Right forelimb (tissue), 1 donor: ENCODE measurements at regions not wholly inside any gene's neighbourhood (a gene's known extent, or its start where the extent isn't known, plus 50 kb on each side); places are given as distances from the start of the nearest gene placed in this dataset.
"Not testable (repeated sequence)": the region's sequence is repeated elsewhere in the genome, so short reads cannot be mapped to it uniquely, and the experiment has no call there.

ENCODE experiments used
- DNase-seq: peaks from one replicate; pipeline ENCODE4 v3.0.0-alpha.2; 2018

GRCh38 chr3:147680837-147681483 is 271.8 kb downstream of the ZIC1 start:
- no peak for DNase-seq

GRCh38 chr3:147688868-147689267 is 279.7 kb downstream of the ZIC1 start:
- DNase-seq = no peak

GRCh38 chr3:147699175-147699838 is 290.1 kb downstream of the ZIC1 start:
- DNase-seq = no peak

- peak; percentile 52 for DNase-seq
Observed at GRCh38 chr3:147701195-147701594, 292.0 kb downstream of the ZIC1 start.

GRCh38 chr3:147702509-147702908 is 293.3 kb downstream of the ZIC1 start:
- no peak for DNase-seq

- DNase-seq = no peak
Observed at GRCh38 chr3:147705651-147706051, 296.5 kb downstream of the ZIC1 start.

- not testable (repeated sequence) for DNase-seq
Observed at GRCh38 chr3:147710753-147711152, 301.6 kb downstream of the ZIC1 start.

GRCh38 chr3:147712357-147712756 is 303.2 kb downstream of the ZIC1 start:
- DNase-seq = no peak

GRCh38 chr3:147712758-147713157 is 303.6 kb downstream of the ZIC1 start:
- DNase-seq = not testable (repeated sequence)

GRCh38 chr3:147713234-147714133 is 304.3 kb downstream of the ZIC1 start:
- DNase-seq = no peak

GRCh38 chr3:147729641-147730040 is 320.5 kb downstream of the ZIC1 start:
- DNase-seq = no peak

GRCh38 chr3:147730284-147730683 is 321.1 kb downstream of the ZIC1 start:
- no peak for DNase-seq

GRCh38 chr3:147733217-147733616 is 324.1 kb downstream of the ZIC1 start:
- no peak for DNase-seq

- no peak for DNase-seq
Observed at GRCh38 chr3:147735616-147736015, 326.5 kb downstream of the ZIC1 start.

- DNase-seq = no peak
Observed at GRCh38 chr3:147736226-147736625, 327.1 kb downstream of the ZIC1 start.

- DNase-seq = no peak
Observed at GRCh38 chr3:147737376-147737775, 328.2 kb downstream of the ZIC1 start.

- no peak for DNase-seq
Observed at GRCh38 chr3:147740928-147741327, 331.8 kb downstream of the ZIC1 start.

GRCh38 chr3:147744967-147745366 is 335.8 kb downstream of the ZIC1 start:
- DNase-seq = no peak

GRCh38 chr3:147755310-147755709 is 346.1 kb downstream of the ZIC1 start:
- no peak for DNase-seq

GRCh38 chr3:147756476-147756875 is 347.3 kb downstream of the ZIC1 start:
- DNase-seq = no peak

- DNase-seq = peak; percentile 55
Observed at GRCh38 chr3:147757866-147758265, 348.7 kb downstream of the ZIC1 start.

- DNase-seq = no peak
Observed at GRCh38 chr3:147758771-147759170, 349.6 kb downstream of the ZIC1 start.

GRCh38 chr3:147760085-147760484 is 350.9 kb downstream of the ZIC1 start:
- DNase-seq = no peak

- no peak for DNase-seq
Observed at GRCh38 chr3:147760941-147761340, 351.8 kb downstream of the ZIC1 start.
